HUDEP-2 (cell line): ENCODE measurements at regions not wholly inside any gene's neighbourhood (a gene's known extent, or its start where the extent isn't known, plus 50 kb on each side); places are given as distances from the start of the nearest gene placed in this dataset.

Experiments used
- DNase-seq, 76 experiments: peaks; one replicate each; lab custom pipeline; 2025; ENCODE audit not compliant: unreplicated experiment in 76 of 76; lab: John Stamatoyannopoulos, UW

GRCh38 chr2:15731889-15732271 is 140.2 kb downstream of the DDX1 start:
- DNase-seq: no peak

GRCh38 chr2:15732341-15733077 is 140.8 kb downstream of the DDX1 start:
- no peak for DNase-seq

- DNase-seq: no peak
These were observed 142.4 kb downstream of the DDX1 start for GRCh38 chr2:15733867-15734673.

GRCh38 chr2:15734674-15735483 is 143.2 kb downstream of the DDX1 start:
- DNase-seq: no peak

- no peak for DNase-seq
These were observed 144.0 kb downstream of the DDX1 start for GRCh38 chr2:15735484-15736326.

- no peak for DNase-seq
These were observed 144.9 kb downstream of the DDX1 start for GRCh38 chr2:15736396-15737180.

GRCh38 chr2:15737314-15738224 is 145.9 kb downstream of the DDX1 start:
- DNase-seq: no peak

- no peak for DNase-seq
These were observed 146.5 kb downstream of the DDX1 start for GRCh38 chr2:15738225-15738546.

GRCh38 chr2:15738943-15739342 is 147.3 kb downstream of the DDX1 start:
- no peak for DNase-seq

GRCh38 chr2:15744820-15745219 is 153.2 kb downstream of the DDX1 start:
- DNase-seq: no peak

- DNase-seq: no peak
These were observed 153.7 kb downstream of the DDX1 start for GRCh38 chr2:15745350-15745749.

GRCh38 chr2:15745907-15746702 is 154.4 kb downstream of the DDX1 start:
- no peak for DNase-seq

- DNase-seq: no peak
These were observed 155.3 kb downstream of the DDX1 start for GRCh38 chr2:15746703-15747550.

GRCh38 chr2:15747603-15748471 is 156.2 kb downstream of the DDX1 start:
- no peak for DNase-seq

GRCh38 chr2:15748736-15749323 is 157.2 kb downstream of the DDX1 start:
- DNase-seq: peak in 27 of 76 experiments; percentile 4 to 49 (median 15)
